ENCODE measurements at regions not wholly inside any gene's neighbourhood (a gene's known extent, or its start where the extent isn't known, plus 50 kb on each side); places are given as distances from the start of the nearest gene placed in this dataset.

- no peaks in the 10 kb centered on the region for H3K27me3 Mint-ChIP-seq (ENCODE audit: low read depth)
- H3K4me1 Mint-ChIP-seq = peaks cover 20% of the 10 kb centered on the region
- no peak for TF ChIP-seq CTCF (IDR thresholded peaks at IDR 0.05; ENCODE audit: unreplicated experiment)
- H3K27ac Mint-ChIP-seq = no peak overlapping the region
- H3K36me3 Mint-ChIP-seq = no peaks in the 10 kb centered on the region
- DNase-seq (ENCODE audit: low spot score in 2 of 2, unreplicated experiment in 2 of 2) = no peak
- no peaks in the 10 kb centered on the region for H3K9me3 Mint-ChIP-seq
- no peak overlapping the region for H3K4me3 Mint-ChIP-seq
These were observed 744.9 kb upstream of the SOX9 start for GRCh38 chr17:71375948-71376347.

- DNase-seq (ENCODE audit: low spot score in 2 of 2, unreplicated experiment in 2 of 2) = no peak
- Mint-ChIP-seq H3K4me3 (no peak overlapping the region), H3K27me3 (ENCODE audit: low read depth) (no peaks in the 10 kb centered on the region), H3K27ac (no peak overlapping the region), H3K36me3 (no peaks in the 10 kb centered on the region), H3K9me3 (no peaks in the 10 kb centered on the region), H3K4me1 (peaks cover 28% of the 10 kb centered on the region)
- no peak for TF ChIP-seq CTCF (IDR thresholded peaks at IDR 0.05; ENCODE audit: unreplicated experiment)
These were observed 743.9 kb upstream of the SOX9 start for GRCh38 chr17:71376933-71377332.

GRCh38 chr17:71378036-71378435 is 742.8 kb upstream of the SOX9 start:
- no peaks in the 10 kb centered on the region for H3K27me3 Mint-ChIP-seq (ENCODE audit: low read depth)
- H3K4me1 Mint-ChIP-seq = peaks cover 29% of the 10 kb centered on the region
- no peak overlapping the region for H3K4me3 Mint-ChIP-seq
- no peak for TF ChIP-seq CTCF (IDR thresholded peaks at IDR 0.05; ENCODE audit: unreplicated experiment)
- H3K9me3 Mint-ChIP-seq = no peaks in the 10 kb centered on the region
- no peak overlapping the region for H3K27ac Mint-ChIP-seq
- no peak for DNase-seq (ENCODE audit: low spot score in 2 of 2, unreplicated experiment in 2 of 2)
- no peaks in the 10 kb centered on the region for H3K36me3 Mint-ChIP-seq

- TF ChIP-seq CTCF (IDR thresholded peaks at IDR 0.05; ENCODE audit: unreplicated experiment) = no peak
- H3K27me3 Mint-ChIP-seq (ENCODE audit: low read depth) = no peaks in the 10 kb centered on the region
- no peak overlapping the region for H3K4me3 Mint-ChIP-seq
- no peak overlapping the region for H3K27ac Mint-ChIP-seq
- DNase-seq (ENCODE audit: low spot score in 2 of 2, unreplicated experiment in 2 of 2) = no peak
- no peaks in the 10 kb centered on the region for H3K36me3 Mint-ChIP-seq
- no peaks in the 10 kb centered on the region for H3K9me3 Mint-ChIP-seq
- H3K4me1 Mint-ChIP-seq = peaks cover 29% of the 10 kb centered on the region
These were observed 742.1 kb upstream of the SOX9 start for GRCh38 chr17:71378741-71379140.

- peaks cover 33% of the 10 kb centered on the region for H3K4me1 Mint-ChIP-seq
- TF ChIP-seq CTCF (IDR thresholded peaks at IDR 0.05; ENCODE audit: unreplicated experiment) = no peak
- no peak for DNase-seq (ENCODE audit: low spot score in 2 of 2, unreplicated experiment in 2 of 2)
- no peak overlapping the region for H3K4me3 Mint-ChIP-seq
- no peaks in the 10 kb centered on the region for H3K36me3 Mint-ChIP-seq
- H3K27me3 Mint-ChIP-seq (ENCODE audit: low read depth) = no peaks in the 10 kb centered on the region
- no peak overlapping the region for H3K27ac Mint-ChIP-seq
- no peaks in the 10 kb centered on the region for H3K9me3 Mint-ChIP-seq
These were observed 741.3 kb upstream of the SOX9 start for GRCh38 chr17:71379512-71379911.

GRCh38 chr17:71380535-71380934 is 740.3 kb upstream of the SOX9 start:
- no peaks in the 10 kb centered on the region for H3K36me3 Mint-ChIP-seq
- H3K4me3 Mint-ChIP-seq = no peak overlapping the region
- H3K27me3 Mint-ChIP-seq (ENCODE audit: low read depth) = no peaks in the 10 kb centered on the region
- H3K27ac Mint-ChIP-seq = peak overlapping the region; percentile 40
- H3K4me1 Mint-ChIP-seq = peaks cover 34% of the 10 kb centered on the region
- no peak for DNase-seq (ENCODE audit: low spot score in 2 of 2, unreplicated experiment in 2 of 2)
- no peaks in the 10 kb centered on the region for H3K9me3 Mint-ChIP-seq
- TF ChIP-seq CTCF (IDR thresholded peaks at IDR 0.05; ENCODE audit: unreplicated experiment) = no peak
